ENCODE measurements at regions not wholly inside any gene's neighbourhood (a gene's known extent, or its start where the extent isn't known, plus 50 kb on each side); places are given as distances from the start of the nearest gene placed in this dataset.

DNA sequence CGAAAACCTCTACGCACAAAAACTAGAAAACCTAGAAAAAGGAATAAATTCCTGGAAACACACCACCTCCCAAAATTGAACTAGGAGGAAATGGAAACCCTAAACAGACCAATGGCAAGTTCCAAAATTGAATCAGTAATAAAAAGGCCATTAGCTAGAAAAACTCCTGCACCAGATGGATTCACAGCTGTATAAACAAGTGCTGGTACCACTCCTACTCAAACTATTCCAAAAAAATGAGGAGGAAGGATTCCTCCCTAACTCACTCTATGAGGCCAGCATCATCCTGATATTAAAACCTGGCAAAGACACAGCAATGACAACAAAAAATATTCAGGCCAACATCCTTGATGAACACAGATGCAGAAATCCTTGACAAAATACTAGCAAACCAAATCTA lies 228.2 kb downstream of the CHRM2 start:
- no peak for DNase-seq (ENCODE audit: low spot score)
- Histone ChIP-seq H3K36me3 (ENCODE audit: control insufficient read depth in 4 of 4, insufficient read depth in 3 of 4, low read depth in 1 of 4, low read length in 3 of 4) (no peaks in the 10 kb centered on the region), H3K9me3 (ENCODE audit: control insufficient read depth in 4 of 4, low read length in 3 of 4) (no peaks in the 10 kb centered on the region)

DNA sequence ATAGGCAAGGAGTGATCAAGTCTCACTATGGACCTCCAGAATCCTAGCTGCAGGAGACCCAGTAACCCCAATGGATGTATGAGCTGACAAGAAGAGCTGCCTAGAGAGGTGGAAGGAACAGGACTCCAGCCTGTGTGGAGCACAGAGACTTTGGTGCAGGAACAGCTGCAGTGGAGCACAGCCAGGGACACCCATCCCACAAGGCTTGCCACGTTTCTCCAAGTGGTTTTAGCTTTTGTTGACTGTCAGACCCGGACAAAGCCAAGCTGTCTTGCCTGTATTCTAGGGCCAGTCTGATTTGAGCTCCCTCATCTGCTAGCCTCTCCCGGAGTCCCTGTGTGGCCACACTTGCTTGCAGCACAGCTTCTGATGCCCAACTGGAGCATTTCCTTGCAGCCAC lies 224.7 kb downstream of the CHRM2 start:
- 68% methylated on average over 3 of the region's 3 CpGs for WGBS
- Histone ChIP-seq H3K9ac (ENCODE audit: low read depth in 1 of 2, low read length in 2 of 2) (no peak overlapping the region), H3K4me1 (ENCODE audit: control insufficient read depth in 4 of 4, insufficient read depth in 4 of 4, low read length in 3 of 4) (no peaks in the 10 kb centered on the region), H3K4me3 (ENCODE audit: low read depth in 1 of 3, low read length in 3 of 3) (no peak overlapping the region), H3K36me3 (ENCODE audit: control insufficient read depth in 4 of 4, insufficient read depth in 3 of 4, low read depth in 1 of 4, low read length in 3 of 4) (no peaks in the 10 kb centered on the region), H3K27ac (ENCODE audit: low read depth in 1 of 2, low read length in 2 of 2) (no peak overlapping the region), H3K27me3 (ENCODE audit: control insufficient read depth in 4 of 4, insufficient read depth in 4 of 4, low read length in 3 of 4) (no peaks in the 10 kb centered on the region), H3K9me3 (ENCODE audit: control insufficient read depth in 4 of 4, low read length in 3 of 4) (no peaks in the 10 kb centered on the region)
- no peak for DNase-seq (ENCODE audit: low spot score)
- TF ChIP-seq TAF1 (conservative IDR thresholded peaks at IDR 0.05) (no peak), EGR1 (IDR thresholded peaks at IDR 0.05; ENCODE audit: low read depth in 2 of 2) (no peak), GABPA (IDR thresholded peaks at IDR 0.05 in 1 of 2, conservative IDR thresholded peaks at IDR 0.05 in 1 of 2) (no peak)
- TF ChIP-seq, protein P1, sequence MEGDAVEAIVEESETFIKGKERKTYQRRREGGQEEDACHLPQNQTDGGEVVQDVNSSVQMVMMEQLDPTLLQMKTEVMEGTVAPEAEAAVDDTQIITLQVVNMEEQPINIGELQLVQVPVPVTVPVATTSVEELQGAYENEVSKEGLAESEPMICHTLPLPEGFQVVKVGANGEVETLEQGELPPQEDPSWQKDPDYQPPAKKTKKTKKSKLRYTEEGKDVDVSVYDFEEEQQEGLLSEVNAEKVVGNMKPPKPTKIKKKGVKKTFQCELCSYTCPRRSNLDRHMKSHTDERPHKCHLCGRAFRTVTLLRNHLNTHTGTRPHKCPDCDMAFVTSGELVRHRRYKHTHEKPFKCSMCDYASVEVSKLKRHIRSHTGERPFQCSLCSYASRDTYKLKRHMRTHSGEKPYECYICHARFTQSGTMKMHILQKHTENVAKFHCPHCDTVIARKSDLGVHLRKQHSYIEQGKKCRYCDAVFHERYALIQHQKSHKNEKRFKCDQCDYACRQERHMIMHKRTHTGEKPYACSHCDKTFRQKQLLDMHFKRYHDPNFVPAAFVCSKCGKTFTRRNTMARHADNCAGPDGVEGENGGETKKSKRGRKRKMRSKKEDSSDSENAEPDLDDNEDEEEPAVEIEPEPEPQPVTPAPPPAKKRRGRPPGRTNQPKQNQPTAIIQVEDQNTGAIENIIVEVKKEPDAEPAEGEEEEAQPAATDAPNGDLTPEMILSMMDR (IDR thresholded peaks at IDR 0.05; ENCODE audit: low read depth, low read length, missing input control), result no peak
- TF ChIP-seq, protein P2, sequence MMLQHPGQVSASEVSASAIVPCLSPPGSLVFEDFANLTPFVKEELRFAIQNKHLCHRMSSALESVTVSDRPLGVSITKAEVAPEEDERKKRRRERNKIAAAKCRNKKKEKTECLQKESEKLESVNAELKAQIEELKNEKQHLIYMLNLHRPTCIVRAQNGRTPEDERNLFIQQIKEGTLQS (IDR thresholded peaks at IDR 0.05), result no peak

More for the DNA sequence above, 228.2 kb downstream of the CHRM2 start:
- no peak overlapping the region for H3K27ac ChIP-seq (ENCODE audit: low read depth in 1 of 2, low read length in 2 of 2)
- no peaks in the 10 kb centered on the region for H3K27me3 ChIP-seq (ENCODE audit: control insufficient read depth in 4 of 4, insufficient read depth in 4 of 4, low read length in 3 of 4)
- 89% methylated on average over 2 of the region's 2 CpGs for WGBS
- H3K4me3 ChIP-seq (ENCODE audit: low read depth in 1 of 3, low read length in 3 of 3), result no peak overlapping the region
- H3K9ac ChIP-seq (ENCODE audit: low read depth in 1 of 2, low read length in 2 of 2), result no peak overlapping the region
- no peak for TF ChIP-seq RAD21 (IDR thresholded peaks at IDR 0.05)
- no peaks in the 10 kb centered on the region for H3K4me1 ChIP-seq (ENCODE audit: control insufficient read depth in 4 of 4, insufficient read depth in 4 of 4, low read length in 3 of 4)

DNA sequence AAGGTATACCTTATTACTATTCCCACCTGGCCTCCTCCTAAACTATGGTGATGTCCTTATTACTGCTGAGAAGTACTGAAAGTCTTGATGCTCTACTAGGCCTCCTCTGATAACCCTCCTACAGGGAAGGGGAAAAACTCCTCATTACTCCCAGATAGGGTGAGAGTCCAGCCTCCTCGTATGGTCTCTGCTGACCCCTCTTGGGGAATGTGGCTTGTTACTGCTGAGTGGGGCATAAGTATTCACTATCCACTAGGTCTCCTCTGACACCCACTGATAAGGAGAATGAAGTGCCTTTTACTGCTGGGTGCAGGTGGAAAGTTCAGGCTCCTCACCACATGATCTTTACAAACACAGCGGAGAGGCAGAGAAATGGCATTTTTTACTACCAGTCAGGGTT lies 222.9 kb downstream of the CHRM2 start:
- no peaks in the 10 kb centered on the region for H3K9me3 ChIP-seq (ENCODE audit: control insufficient read depth in 4 of 4, low read length in 3 of 4)
- no peak for DNase-seq (ENCODE audit: low spot score)
- TF ChIP-seq RAD21 (IDR thresholded peaks at IDR 0.05), result peak; percentile 12 to 26
- TF ChIP-seq, protein P3, sequence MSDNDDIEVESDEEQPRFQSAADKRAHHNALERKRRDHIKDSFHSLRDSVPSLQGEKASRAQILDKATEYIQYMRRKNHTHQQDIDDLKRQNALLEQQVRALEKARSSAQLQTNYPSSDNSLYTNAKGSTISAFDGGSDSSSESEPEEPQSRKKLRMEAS (IDR thresholded peaks at IDR 0.05), result no peak
- H3K9ac ChIP-seq (ENCODE audit: low read depth in 1 of 2, low read length in 2 of 2), result no peak overlapping the region
- H3K4me3 ChIP-seq (ENCODE audit: low read depth in 1 of 3, low read length in 3 of 3), result no peak overlapping the region
- no peak overlapping the region for H3K27ac ChIP-seq (ENCODE audit: low read depth in 1 of 2, low read length in 2 of 2)
- no peaks in the 10 kb centered on the region for H3K4me1 ChIP-seq (ENCODE audit: control insufficient read depth in 4 of 4, insufficient read depth in 4 of 4, low read length in 3 of 4)
- WGBS, result 26% methylated on average over 2 of the region's 2 CpGs
- no peaks in the 10 kb centered on the region for H3K36me3 ChIP-seq (ENCODE audit: control insufficient read depth in 4 of 4, insufficient read depth in 3 of 4, low read depth in 1 of 4, low read length in 3 of 4)
- no peaks in the 10 kb centered on the region for H3K27me3 ChIP-seq (ENCODE audit: control insufficient read depth in 4 of 4, insufficient read depth in 4 of 4, low read length in 3 of 4)

DNA sequence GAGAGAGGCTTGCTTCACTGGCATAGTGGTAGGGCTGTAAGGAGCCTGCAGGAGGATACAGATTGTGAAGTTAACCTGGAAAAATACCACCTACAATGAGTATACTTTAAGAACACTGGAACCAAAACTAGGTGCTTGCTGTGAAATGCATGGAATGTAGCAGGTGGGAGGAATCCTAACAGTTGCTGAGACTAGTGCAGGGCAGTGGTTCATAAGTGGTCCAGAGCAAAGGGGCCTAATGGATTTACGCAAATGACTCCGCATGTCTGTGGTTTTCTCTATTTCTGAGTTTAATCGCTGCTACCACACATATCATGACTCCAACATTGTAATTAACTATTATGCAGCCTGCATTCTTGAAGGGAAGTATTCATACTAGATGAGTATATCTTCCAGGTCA lies 218.4 kb downstream of the CHRM2 start:
- H3K9ac ChIP-seq (ENCODE audit: low read depth in 1 of 2, low read length in 2 of 2), result no peak overlapping the region
- DNase-seq (ENCODE audit: low spot score), result no peak
- no peak overlapping the region for H3K4me3 ChIP-seq (ENCODE audit: low read depth in 1 of 3, low read length in 3 of 3)
- H3K36me3 ChIP-seq (ENCODE audit: control insufficient read depth in 4 of 4, insufficient read depth in 3 of 4, low read depth in 1 of 4, low read length in 3 of 4), result no peaks in the 10 kb centered on the region
- 90% methylated on average over 3 of the region's 3 CpGs for WGBS
- H3K4me1 ChIP-seq (ENCODE audit: control insufficient read depth in 4 of 4, insufficient read depth in 4 of 4, low read length in 3 of 4), result no peaks in the 10 kb centered on the region
- H3K9me3 ChIP-seq (ENCODE audit: control insufficient read depth in 4 of 4, low read length in 3 of 4), result no peaks in the 10 kb centered on the region
- no peaks in the 10 kb centered on the region for H3K27me3 ChIP-seq (ENCODE audit: control insufficient read depth in 4 of 4, insufficient read depth in 4 of 4, low read length in 3 of 4)
- H3K27ac ChIP-seq (ENCODE audit: low read depth in 1 of 2, low read length in 2 of 2), result no peak overlapping the region
- no peak for TF ChIP-seq TAF1 (conservative IDR thresholded peaks at IDR 0.05)
- TF ChIP-seq, protein P3 (IDR thresholded peaks at IDR 0.05), result no peak

Measured in liver (tissue), 8 donors.